ENCODE measurements at regions not wholly inside any gene's neighbourhood (a gene's known extent, or its start where the extent isn't known, plus 50 kb on each side); places are given as distances from the start of the nearest gene placed in this dataset.

DNA sequence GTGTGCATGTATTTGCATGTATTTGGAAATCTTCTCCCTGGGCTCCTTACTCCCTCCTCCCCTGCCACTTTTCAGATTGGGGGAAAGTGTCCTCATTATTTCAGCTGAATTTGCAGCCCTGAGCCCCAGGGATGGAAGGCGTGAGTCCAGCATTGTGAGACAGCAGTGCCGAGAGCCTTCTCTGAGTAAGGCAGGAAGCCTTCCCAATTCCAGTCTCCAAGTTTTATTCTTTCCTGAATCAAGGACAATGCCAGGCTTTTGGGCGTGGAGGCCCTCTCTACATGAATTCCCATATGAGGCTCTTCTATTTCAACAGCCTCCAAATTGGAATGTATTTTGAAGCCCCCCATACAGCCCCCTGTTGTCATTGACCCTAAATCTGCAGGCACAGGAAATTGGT, 163.5 kb downstream of the ACKR3 start:
- TF ChIP-seq EP300 (conservative IDR thresholded peaks at IDR 0.05; ENCODE audit: poor library complexity, severe bottlenecking) (no peak), SMC3 (conservative IDR thresholded peaks at IDR 0.05; ENCODE audit: poor library complexity) (no peak), TAF1 (IDR thresholded peaks at IDR 0.05; ENCODE audit: low read depth) (no peak), REST (IDR thresholded peaks at IDR 0.05; ENCODE audit: borderline replicate concordance) (no peak), POLR2AphosphoS5 (IDR thresholded peaks at IDR 0.05) (no peak), EZH2 (IDR thresholded peaks at IDR 0.05; ENCODE audit: borderline replicate concordance, insufficient read depth, low read length, poor library complexity, severe bottlenecking) (no peak), RAD21 (conservative IDR thresholded peaks at IDR 0.05) (no peak), MXI1 (conservative IDR thresholded peaks at IDR 0.05; ENCODE audit: poor library complexity, severe bottlenecking) (no peak)
- TF ChIP-seq, protein P1, sequence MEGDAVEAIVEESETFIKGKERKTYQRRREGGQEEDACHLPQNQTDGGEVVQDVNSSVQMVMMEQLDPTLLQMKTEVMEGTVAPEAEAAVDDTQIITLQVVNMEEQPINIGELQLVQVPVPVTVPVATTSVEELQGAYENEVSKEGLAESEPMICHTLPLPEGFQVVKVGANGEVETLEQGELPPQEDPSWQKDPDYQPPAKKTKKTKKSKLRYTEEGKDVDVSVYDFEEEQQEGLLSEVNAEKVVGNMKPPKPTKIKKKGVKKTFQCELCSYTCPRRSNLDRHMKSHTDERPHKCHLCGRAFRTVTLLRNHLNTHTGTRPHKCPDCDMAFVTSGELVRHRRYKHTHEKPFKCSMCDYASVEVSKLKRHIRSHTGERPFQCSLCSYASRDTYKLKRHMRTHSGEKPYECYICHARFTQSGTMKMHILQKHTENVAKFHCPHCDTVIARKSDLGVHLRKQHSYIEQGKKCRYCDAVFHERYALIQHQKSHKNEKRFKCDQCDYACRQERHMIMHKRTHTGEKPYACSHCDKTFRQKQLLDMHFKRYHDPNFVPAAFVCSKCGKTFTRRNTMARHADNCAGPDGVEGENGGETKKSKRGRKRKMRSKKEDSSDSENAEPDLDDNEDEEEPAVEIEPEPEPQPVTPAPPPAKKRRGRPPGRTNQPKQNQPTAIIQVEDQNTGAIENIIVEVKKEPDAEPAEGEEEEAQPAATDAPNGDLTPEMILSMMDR (IDR thresholded peaks at IDR 0.05; ENCODE audit: poor library complexity, severe bottlenecking), result no peak
- Histone ChIP-seq H3F3A (ENCODE audit: insufficient read depth, low read length, poor library complexity, severe bottlenecking) (no peaks in the 10 kb centered on the region), H3K4me2 (ENCODE audit: low read length) (no peak overlapping the region)

GRCh38 chr2:236735825-236736238, 166.2 kb downstream of the ACKR3 start:
- Histone ChIP-seq H3K27me3 (ENCODE audit: insufficient read depth, low read depth, low read length) (no peaks in the 10 kb centered on the region), H3K9ac (ENCODE audit: low read length) (no peak overlapping the region)

More for the DNA sequence above, 163.5 kb downstream of the ACKR3 start:
- no peak overlapping the region for H2AFZ ChIP-seq (ENCODE audit: low read depth, low read length)
- H3K9ac ChIP-seq (ENCODE audit: low read length), result no peak overlapping the region
- H3K27ac ChIP-seq (ENCODE audit: low read length), result no peak overlapping the region
- no peaks in the 10 kb centered on the region for H3K36me3 ChIP-seq (ENCODE audit: insufficient read depth, low read length)
- no peaks in the 10 kb centered on the region for H3K9me2 ChIP-seq (ENCODE audit: insufficient read depth, low read length)
- H3K27me3 ChIP-seq (ENCODE audit: insufficient read depth, low read depth, low read length), result no peaks in the 10 kb centered on the region
- no peak overlapping the region for H3K4me3 ChIP-seq (ENCODE audit: low read length)
- H4K20me1 ChIP-seq (ENCODE audit: insufficient read depth), result no peaks in the 10 kb centered on the region
- no peaks in the 10 kb centered on the region for H3K9me3 ChIP-seq (ENCODE audit: low read length)
- no peaks in the 10 kb centered on the region for H3K79me2 ChIP-seq (replicated peaks; ENCODE audit: insufficient read depth, low read length)

More at GRCh38 chr2:236735825-236736238, 166.2 kb downstream of the ACKR3 start:
- TF ChIP-seq TAF1 (IDR thresholded peaks at IDR 0.05; ENCODE audit: low read depth), result no peak
- TF ChIP-seq SMC3 (conservative IDR thresholded peaks at IDR 0.05; ENCODE audit: poor library complexity), result no peak
- no peak for TF ChIP-seq POLR2AphosphoS5 (IDR thresholded peaks at IDR 0.05)
- no peak for TF ChIP-seq RAD21 (conservative IDR thresholded peaks at IDR 0.05)
- TF ChIP-seq, protein P1 (IDR thresholded peaks at IDR 0.05; ENCODE audit: poor library complexity, severe bottlenecking), result no peak
- no peak for TF ChIP-seq EP300 (conservative IDR thresholded peaks at IDR 0.05; ENCODE audit: poor library complexity, severe bottlenecking)
- TF ChIP-seq MXI1 (conservative IDR thresholded peaks at IDR 0.05; ENCODE audit: poor library complexity, severe bottlenecking), result no peak
- no peak for TF ChIP-seq REST (IDR thresholded peaks at IDR 0.05; ENCODE audit: borderline replicate concordance)
- TF ChIP-seq EZH2 (IDR thresholded peaks at IDR 0.05; ENCODE audit: borderline replicate concordance, insufficient read depth, low read length, poor library complexity, severe bottlenecking), result no peak
- no peak overlapping the region for H3K4me2 ChIP-seq (ENCODE audit: low read length)
- H3K79me2 ChIP-seq (replicated peaks; ENCODE audit: insufficient read depth, low read length), result no peaks in the 10 kb centered on the region
- H4K20me1 ChIP-seq (ENCODE audit: insufficient read depth), result no peaks in the 10 kb centered on the region
- H3F3A ChIP-seq (ENCODE audit: insufficient read depth, low read length, poor library complexity, severe bottlenecking), result no peaks in the 10 kb centered on the region
- H3K9me3 ChIP-seq (ENCODE audit: low read length), result no peaks in the 10 kb centered on the region
- H3K36me3 ChIP-seq (ENCODE audit: insufficient read depth, low read length), result no peaks in the 10 kb centered on the region
- H3K27ac ChIP-seq (ENCODE audit: low read length), result no peak overlapping the region
- H2AFZ ChIP-seq (ENCODE audit: low read depth, low read length), result no peak overlapping the region
- H3K9me2 ChIP-seq (ENCODE audit: insufficient read depth, low read length), result no peaks in the 10 kb centered on the region
- H3K4me3 ChIP-seq (ENCODE audit: low read length), result no peak overlapping the region

All from neural cell (in vitro differentiated cells).